Fibroblast of lung (primary cell): ENCODE measurements at regions not wholly inside any gene's neighbourhood (a gene's known extent, or its start where the extent isn't known, plus 50 kb on each side); places are given as distances from the start of the nearest gene placed in this dataset.

Experiments
- DNase-seq, 2 donors: peaks; one replicate each; pipeline versions ENCODE4 v3.0.0 to v3.0.0-alpha.2; 2010; ENCODE audit warnings: low read depth in 2 of 2
- H2AFZ ChIP-seq: 2 replicates; pipeline ENCODE4 v1.5.1; 2012; ENCODE audit warnings: low read length, control low read depth, inconsistent platforms
- H3K27ac ChIP-seq: 2 replicates; pipeline ENCODE4 v1.5.1; 2011; ENCODE audit warnings: low read length, control low read depth; ENCODE audit not compliant: insufficient read depth
- H3K27me3 ChIP-seq: 2 replicates; pipeline ENCODE4 v1.5.1; 2011; ENCODE audit warnings: mild to moderate bottlenecking, low read length; ENCODE audit not compliant: control insufficient read depth, insufficient read depth
- H3K36me3 ChIP-seq: 2 replicates; pipeline ENCODE4 v1.5.1; 2011; ENCODE audit warnings: low read length; ENCODE audit not compliant: control insufficient read depth, insufficient read depth
- H3K4me1 ChIP-seq: 2 replicates; pipeline ENCODE4 v1.5.1; 2011; ENCODE audit warnings: low read length; ENCODE audit not compliant: control insufficient read depth, insufficient read depth; ENCODE audit errors: extremely low read depth
- H3K4me2 ChIP-seq: 2 replicates; pipeline ENCODE4 v1.5.1; 2011; ENCODE audit warnings: low read length, control low read depth; ENCODE audit not compliant: insufficient read depth; ENCODE audit errors: extremely low read depth
- H3K4me3 ChIP-seq, 4 experiments: fragments of 200-600 bp in 1 of 4; sonication (generic) in 1 of 4; replicated peaks in 1 of 4; 2 replicates each; pipeline ENCODE4 v1.5.1; 2011 to 2016; ENCODE audit warnings: low read length in 4 of 4, low read depth in 3 of 4, mild to moderate bottlenecking in 3 of 4, control low read depth in 2 of 4, inconsistent platforms in 1 of 4, mixed read lengths in 1 of 4; ENCODE audit not compliant: insufficient read depth in 1 of 4; ENCODE audit errors: control extremely low read depth in 1 of 4
- H3K79me2 ChIP-seq: 2 replicates; pipeline ENCODE4 v1.5.1; 2012; ENCODE audit warnings: mild to moderate bottlenecking, low read length, inconsistent platforms; ENCODE audit not compliant: control insufficient read depth, insufficient read depth
- H3K9ac ChIP-seq: 2 replicates; pipeline ENCODE4 v1.5.1; 2011; ENCODE audit warnings: mild to moderate bottlenecking, low read length, control low read depth; ENCODE audit not compliant: insufficient read depth
- H3K9me3 ChIP-seq: 2 replicates; pipeline ENCODE4 v1.5.1; 2012; ENCODE audit warnings: low read depth, low read length; ENCODE audit not compliant: control insufficient read depth, insufficient read depth
- H4K20me1 ChIP-seq: 2 replicates; pipeline ENCODE4 v1.5.1; 2011; ENCODE audit warnings: low read length; ENCODE audit not compliant: control insufficient read depth, insufficient read depth; ENCODE audit errors: extremely low read depth
- CTCF ChIP-seq, 2 donors: IDR thresholded peaks in 1 of 2; conservative IDR thresholded peaks in 1 of 2; 1 replicate in 1 of 2; 2 replicates in 1 of 2; pipeline ENCODE4 v1.5.1; 2011 to 2012; ENCODE audit warnings: low read length in 2 of 2, control low read depth in 1 of 2, inconsistent platforms in 1 of 2, low read depth in 1 of 2, mild to moderate bottlenecking in 1 of 2
- EZH2 ChIP-seq: IDR thresholded peaks from 2 replicates; pipeline ENCODE4 v1.5.1; 2012; ENCODE audit warnings: low read length, control low read depth, mild to moderate bottlenecking; ENCODE audit errors: missing control alignments

- no peak for DNase-seq
- no peak overlapping the region for H3K9ac ChIP-seq
- H3K27me3 ChIP-seq: no peaks in the 10 kb centered on the region
- no peaks in the 10 kb centered on the region for H4K20me1 ChIP-seq
- no peak overlapping the region for H2AFZ ChIP-seq
- no peak overlapping the region for H3K4me2 ChIP-seq
- no peaks in the 10 kb centered on the region for H3K4me1 ChIP-seq
- no peak overlapping the region for H3K27ac ChIP-seq
- no peaks in the 10 kb centered on the region for H3K9me3 ChIP-seq
- no peaks in the 10 kb centered on the region for H3K79me2 ChIP-seq
- H3K36me3 ChIP-seq: no peaks in the 10 kb centered on the region
- no peak overlapping the region for H3K4me3 ChIP-seq
- no peak for TF ChIP-seq CTCF (conservative IDR thresholded peaks at IDR 0.05 in 1 of 2, IDR thresholded peaks at IDR 0.05 in 1 of 2; ENCODE audit: low read depth in 1 of 2, low read length in 2 of 2)
- TF ChIP-seq EZH2: no peak
These were observed 126.3 kb upstream of the TCERG1L start for GRCh38 chr10:131437556-131438475.

- TF ChIP-seq CTCF (conservative IDR thresholded peaks at IDR 0.05 in 1 of 2, IDR thresholded peaks at IDR 0.05 in 1 of 2; ENCODE audit: low read depth in 1 of 2, low read length in 2 of 2) (no peak), EZH2 (no peak)
- no peak overlapping the region for H3K4me3 ChIP-seq
- no peak overlapping the region for H2AFZ ChIP-seq
- H3K9me3 ChIP-seq: no peaks in the 10 kb centered on the region
- DNase-seq: no peak
- H3K27ac ChIP-seq: no peak overlapping the region
- no peak overlapping the region for H3K9ac ChIP-seq
- no peaks in the 10 kb centered on the region for H3K27me3 ChIP-seq
- H3K4me1 ChIP-seq: no peaks in the 10 kb centered on the region
- H3K36me3 ChIP-seq: no peaks in the 10 kb centered on the region
- H3K79me2 ChIP-seq: no peaks in the 10 kb centered on the region
- no peak overlapping the region for H3K4me2 ChIP-seq
- H4K20me1 ChIP-seq: no peaks in the 10 kb centered on the region
These were observed 127.1 kb upstream of the TCERG1L start for GRCh38 chr10:131438665-131439064.

GRCh38 chr10:131439705-131440104 is 128.2 kb upstream of the TCERG1L start:
- Histone ChIP-seq H3K9me3 (no peaks in the 10 kb centered on the region), H3K27ac (no peak overlapping the region), H3K4me1 (no peaks in the 10 kb centered on the region), H4K20me1 (no peaks in the 10 kb centered on the region), H3K9ac (no peak overlapping the region), H3K36me3 (no peaks in the 10 kb centered on the region), H3K79me2 (no peaks in the 10 kb centered on the region), H3K4me2 (no peak overlapping the region), H3K4me3 (no peak overlapping the region), H2AFZ (no peak overlapping the region), H3K27me3 (no peaks in the 10 kb centered on the region)
- DNase-seq: no peak
- TF ChIP-seq EZH2: no peak
- TF ChIP-seq CTCF (conservative IDR thresholded peaks at IDR 0.05 in 1 of 2, IDR thresholded peaks at IDR 0.05 in 1 of 2; ENCODE audit: low read depth in 1 of 2, low read length in 2 of 2): no peak
